Loucy (cell line): ENCODE measurements at regions not wholly inside any gene's neighbourhood (a gene's known extent, or its start where the extent isn't known, plus 50 kb on each side); places are given as distances from the start of the nearest gene placed in this dataset.

Source experiments
- CTCF ChIP-seq: fragments of 200-600 bp; sonication (generic); conservative IDR thresholded peaks from 2 replicates; pipeline ENCODE4 v1.5.1; 2014; ENCODE audit warnings: mild to moderate bottlenecking, antibody characterized with exemption, low read length
- EZH2phosphoT487 ChIP-seq: fragments of 200-600 bp; IDR thresholded peaks from 2 replicates; pipeline ENCODE4 v1.6.1; 2018; ENCODE audit warnings: antibody characterized with exemption, mild to moderate bottlenecking, moderate library complexity, borderline replicate concordance

GRCh38 chr1:88186911-88187310 lies 497.2 kb upstream of the PKN2 start:
- no peak for TF ChIP-seq CTCF
- no peak for TF ChIP-seq EZH2phosphoT487
